Neural cell (in vitro differentiated cells): ENCODE measurements at regions not wholly inside any gene's neighbourhood (a gene's known extent, or its start where the extent isn't known, plus 50 kb on each side); places are given as distances from the start of the nearest gene placed in this dataset.

Source experiments
- H2AFZ ChIP-seq: fragments of 200-600, 300-800 bp; sonication (generic), shearing (Covaris generic); 2 replicates; pipeline ENCODE4 v1.6.0; 2014; ENCODE audit warnings: low read depth, mild to moderate bottlenecking, antibody characterized with exemption, low read length, moderate library complexity
- H3F3A ChIP-seq: fragments of 200-600 bp; shearing (Covaris generic); 2 replicates; pipeline ENCODE4 v1.6.1; 2016; ENCODE audit warnings: mild to moderate bottlenecking, moderate library complexity, mixed read lengths, antibody characterized with exemption, low read length; ENCODE audit not compliant: insufficient read depth, poor library complexity, severe bottlenecking
- H3K27ac ChIP-seq: fragments of 200-600, 300-800 bp; sonication (generic), shearing (Covaris generic); 2 replicates; pipeline ENCODE4 v1.5.1; 2014; ENCODE audit warnings: mild to moderate bottlenecking, low read length, moderate library complexity
- H3K27me3 ChIP-seq: fragments of 300-800, 200-600 bp; sonication (generic), shearing (Covaris generic); 2 replicates; pipeline ENCODE4 v1.6.0; 2014; ENCODE audit warnings: mild to moderate bottlenecking, low read depth, low read length, moderate library complexity; ENCODE audit not compliant: insufficient read depth
- H3K36me3 ChIP-seq: fragments of 300-800, 200-600 bp; sonication (generic), shearing (Covaris generic); 2 replicates; pipeline ENCODE4 v1.5.1; 2014; ENCODE audit warnings: mild to moderate bottlenecking, antibody characterized with exemption, low read length, moderate library complexity; ENCODE audit not compliant: insufficient read depth
- H3K4me2 ChIP-seq: fragments of 300-800, 200-600 bp; sonication (generic), shearing (Covaris generic); 2 replicates; pipeline ENCODE4 v1.6.0; 2014; ENCODE audit warnings: mild to moderate bottlenecking, low read length
- H3K4me3 ChIP-seq: fragments of 300-800, 200-600 bp; sonication (generic), shearing (Covaris generic); 2 replicates; pipeline ENCODE4 v1.5.1; 2014; ENCODE audit warnings: mild to moderate bottlenecking, low read length, moderate library complexity
- H3K79me2 ChIP-seq: fragments of 200-600 bp; shearing (Covaris generic); replicated peaks from 2 replicates; pipeline ENCODE4 v1.6.0; 2014; ENCODE audit warnings: mild to moderate bottlenecking, low read length, moderate library complexity; ENCODE audit not compliant: insufficient read depth
- H3K9ac ChIP-seq: fragments of 300-800, 200-600 bp; sonication (generic), shearing (Covaris generic); 2 replicates; pipeline ENCODE4 v1.6.1; 2016; ENCODE audit warnings: mild to moderate bottlenecking, low read length, mixed read lengths
- H3K9me2 ChIP-seq: fragments of 200-600 bp; shearing (Covaris generic); 2 replicates; pipeline ENCODE4 v1.6.1; 2016; ENCODE audit warnings: mild to moderate bottlenecking, low read length, mixed read lengths; ENCODE audit not compliant: insufficient read depth
- H3K9me3 ChIP-seq: fragments of 200-600, 300-800 bp; sonication (generic), shearing (Covaris generic); 2 replicates; pipeline ENCODE4 v1.6.1; 2016; ENCODE audit warnings: mild to moderate bottlenecking, mixed run types, low read length, moderate library complexity, mixed read lengths
- H4K20me1 ChIP-seq: fragments of 200-600 bp; shearing (Covaris generic); 2 replicates; pipeline ENCODE4 v1.6.1; 2016; ENCODE audit warnings: mild to moderate bottlenecking, mixed run types; ENCODE audit not compliant: insufficient read depth
- EP300 ChIP-seq: fragments of 450-650 bp; conservative IDR thresholded peaks from 2 replicates; pipeline ENCODE4 v1.6.1; 2014; ENCODE audit warnings: antibody characterized with exemption, mild to moderate bottlenecking, moderate library complexity; ENCODE audit not compliant: poor library complexity, severe bottlenecking
- EZH2 ChIP-seq: fragments of 200-600, 300-800 bp; shearing (Covaris generic), sonication (generic); IDR thresholded peaks from 2 replicates; pipeline ENCODE4 v1.6.1; 2014; ENCODE audit warnings: antibody characterized with exemption, low read length, borderline replicate concordance, mild to moderate bottlenecking; ENCODE audit not compliant: insufficient read depth, poor library complexity, severe bottlenecking
- MXI1 ChIP-seq: fragments of 450-650 bp; conservative IDR thresholded peaks from 2 replicates; pipeline ENCODE4 v1.6.1; 2014; ENCODE audit warnings: antibody characterized with exemption, mild to moderate bottlenecking; ENCODE audit not compliant: poor library complexity, severe bottlenecking
- POLR2AphosphoS5 ChIP-seq: IDR thresholded peaks from 2 replicates; pipeline ENCODE4 v1.6.1; 2012
- RAD21 ChIP-seq: fragments of 450-650 bp; conservative IDR thresholded peaks from 2 replicates; pipeline ENCODE4 v1.6.1; 2014; ENCODE audit warnings: antibody characterized with exemption, mild to moderate bottlenecking, moderate library complexity
- SMC3 ChIP-seq: fragments of 450-650 bp; conservative IDR thresholded peaks from 2 replicates; pipeline ENCODE4 v1.6.1; 2014; ENCODE audit warnings: antibody characterized with exemption, mild to moderate bottlenecking, moderate library complexity; ENCODE audit not compliant: poor library complexity
- TAF1 ChIP-seq: IDR thresholded peaks from 2 replicates; pipeline ENCODE4 v1.6.1; 2012; ENCODE audit warnings: low read depth
- TF ChIP-seq, protein P1 (sequence below): IDR thresholded peaks from 2 replicates; pipeline ENCODE4 v1.6.1; 2012; ENCODE audit warnings: borderline replicate concordance
- TF ChIP-seq, protein P2 (sequence below): fragments of 450-650 bp; IDR thresholded peaks from 2 replicates; pipeline ENCODE4 v1.5.1; 2014; ENCODE audit warnings: antibody characterized with exemption, mild to moderate bottlenecking, moderate library complexity; ENCODE audit not compliant: poor library complexity, severe bottlenecking

- H3K79me2 ChIP-seq, result no peaks in the 10 kb centered on the region
- no peak overlapping the region for H3K4me3 ChIP-seq
- no peak overlapping the region for H3K9ac ChIP-seq
These were observed 588.9 kb upstream of the NETO1 start for GRCh38 chr18:73456643-73457042.

GRCh38 chr18:73452866-73453265 lies 585.1 kb upstream of the NETO1 start:
- TF ChIP-seq, protein P1, sequence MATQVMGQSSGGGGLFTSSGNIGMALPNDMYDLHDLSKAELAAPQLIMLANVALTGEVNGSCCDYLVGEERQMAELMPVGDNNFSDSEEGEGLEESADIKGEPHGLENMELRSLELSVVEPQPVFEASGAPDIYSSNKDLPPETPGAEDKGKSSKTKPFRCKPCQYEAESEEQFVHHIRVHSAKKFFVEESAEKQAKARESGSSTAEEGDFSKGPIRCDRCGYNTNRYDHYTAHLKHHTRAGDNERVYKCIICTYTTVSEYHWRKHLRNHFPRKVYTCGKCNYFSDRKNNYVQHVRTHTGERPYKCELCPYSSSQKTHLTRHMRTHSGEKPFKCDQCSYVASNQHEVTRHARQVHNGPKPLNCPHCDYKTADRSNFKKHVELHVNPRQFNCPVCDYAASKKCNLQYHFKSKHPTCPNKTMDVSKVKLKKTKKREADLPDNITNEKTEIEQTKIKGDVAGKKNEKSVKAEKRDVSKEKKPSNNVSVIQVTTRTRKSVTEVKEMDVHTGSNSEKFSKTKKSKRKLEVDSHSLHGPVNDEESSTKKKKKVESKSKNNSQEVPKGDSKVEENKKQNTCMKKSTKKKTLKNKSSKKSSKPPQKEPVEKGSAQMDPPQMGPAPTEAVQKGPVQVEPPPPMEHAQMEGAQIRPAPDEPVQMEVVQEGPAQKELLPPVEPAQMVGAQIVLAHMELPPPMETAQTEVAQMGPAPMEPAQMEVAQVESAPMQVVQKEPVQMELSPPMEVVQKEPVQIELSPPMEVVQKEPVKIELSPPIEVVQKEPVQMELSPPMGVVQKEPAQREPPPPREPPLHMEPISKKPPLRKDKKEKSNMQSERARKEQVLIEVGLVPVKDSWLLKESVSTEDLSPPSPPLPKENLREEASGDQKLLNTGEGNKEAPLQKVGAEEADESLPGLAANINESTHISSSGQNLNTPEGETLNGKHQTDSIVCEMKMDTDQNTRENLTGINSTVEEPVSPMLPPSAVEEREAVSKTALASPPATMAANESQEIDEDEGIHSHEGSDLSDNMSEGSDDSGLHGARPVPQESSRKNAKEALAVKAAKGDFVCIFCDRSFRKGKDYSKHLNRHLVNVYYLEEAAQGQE, result no peak
- TF ChIP-seq POLR2AphosphoS5 (no peak), MXI1 (no peak), TAF1 (no peak), EZH2 (no peak), EP300 (no peak), RAD21 (no peak), SMC3 (no peak)
- TF ChIP-seq, protein P2, sequence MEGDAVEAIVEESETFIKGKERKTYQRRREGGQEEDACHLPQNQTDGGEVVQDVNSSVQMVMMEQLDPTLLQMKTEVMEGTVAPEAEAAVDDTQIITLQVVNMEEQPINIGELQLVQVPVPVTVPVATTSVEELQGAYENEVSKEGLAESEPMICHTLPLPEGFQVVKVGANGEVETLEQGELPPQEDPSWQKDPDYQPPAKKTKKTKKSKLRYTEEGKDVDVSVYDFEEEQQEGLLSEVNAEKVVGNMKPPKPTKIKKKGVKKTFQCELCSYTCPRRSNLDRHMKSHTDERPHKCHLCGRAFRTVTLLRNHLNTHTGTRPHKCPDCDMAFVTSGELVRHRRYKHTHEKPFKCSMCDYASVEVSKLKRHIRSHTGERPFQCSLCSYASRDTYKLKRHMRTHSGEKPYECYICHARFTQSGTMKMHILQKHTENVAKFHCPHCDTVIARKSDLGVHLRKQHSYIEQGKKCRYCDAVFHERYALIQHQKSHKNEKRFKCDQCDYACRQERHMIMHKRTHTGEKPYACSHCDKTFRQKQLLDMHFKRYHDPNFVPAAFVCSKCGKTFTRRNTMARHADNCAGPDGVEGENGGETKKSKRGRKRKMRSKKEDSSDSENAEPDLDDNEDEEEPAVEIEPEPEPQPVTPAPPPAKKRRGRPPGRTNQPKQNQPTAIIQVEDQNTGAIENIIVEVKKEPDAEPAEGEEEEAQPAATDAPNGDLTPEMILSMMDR, result no peak
- H2AFZ ChIP-seq, result no peak overlapping the region

More at GRCh38 chr18:73456643-73457042, 588.9 kb upstream of the NETO1 start:
- Histone ChIP-seq H3K36me3 (no peaks in the 10 kb centered on the region), H3K9me3 (no peaks in the 10 kb centered on the region), H2AFZ (no peak overlapping the region), H3F3A (no peaks in the 10 kb centered on the region), H3K27me3 (no peaks in the 10 kb centered on the region), H3K4me2 (no peak overlapping the region), H3K9me2 (no peaks in the 10 kb centered on the region), H3K27ac (no peak overlapping the region), H4K20me1 (no peaks in the 10 kb centered on the region)
- TF ChIP-seq POLR2AphosphoS5, result no peak
- TF ChIP-seq, protein P2, result no peak
- TF ChIP-seq RAD21, result no peak
- TF ChIP-seq SMC3, result no peak
- no peak for TF ChIP-seq EZH2
- no peak for TF ChIP-seq MXI1

More at GRCh38 chr18:73452866-73453265, 585.1 kb upstream of the NETO1 start:
- no peak overlapping the region for H3K4me2 ChIP-seq
- H3K9me2 ChIP-seq, result no peaks in the 10 kb centered on the region
- no peaks in the 10 kb centered on the region for H3K79me2 ChIP-seq
- H3K36me3 ChIP-seq, result no peaks in the 10 kb centered on the region
- no peaks in the 10 kb centered on the region for H3K27me3 ChIP-seq
- H3F3A ChIP-seq, result no peaks in the 10 kb centered on the region
- no peaks in the 10 kb centered on the region for H4K20me1 ChIP-seq
- H3K27ac ChIP-seq, result no peak overlapping the region
- H3K9ac ChIP-seq, result no peak overlapping the region
- H3K9me3 ChIP-seq, result no peaks in the 10 kb centered on the region
- no peak overlapping the region for H3K4me3 ChIP-seq
